OCI-LY1 (cell line): ENCODE measurements at regions not wholly inside any gene's neighbourhood (a gene's known extent, or its start where the extent isn't known, plus 50 kb on each side); places are given as distances from the start of the nearest gene placed in this dataset.

Source experiments
- H2AFZ ChIP-seq: fragments of 200-600 bp; sonication (generic), shearing (Covaris generic); 2 replicates; pipeline ENCODE4 v1.6.0; 2014; ENCODE audit warnings: antibody characterized with exemption, mild to moderate bottlenecking, low read length
- H3F3A ChIP-seq: fragments of 200-600 bp; sonication (generic), shearing (Covaris generic); 2 replicates; pipeline ENCODE4 v1.6.0; 2014; ENCODE audit warnings: mild to moderate bottlenecking, antibody characterized with exemption, low read length, moderate library complexity; ENCODE audit not compliant: insufficient read depth
- H3K27ac ChIP-seq: fragments of 200-600 bp; sonication (generic); 2 replicates; pipeline ENCODE4 v1.5.1; 2014; ENCODE audit warnings: low read length, mixed run types, mild to moderate bottlenecking, low read depth; ENCODE audit not compliant: poor library complexity, severe bottlenecking
- H3K27me3 ChIP-seq: fragments of 200-600 bp; sonication (generic); 2 replicates; pipeline ENCODE4 v1.6.0; 2014; ENCODE audit warnings: antibody characterized with exemption, mild to moderate bottlenecking, low read length, moderate library complexity; ENCODE audit not compliant: insufficient read depth
- H3K36me3 ChIP-seq: fragments of 200-600 bp; sonication (generic); 2 replicates; pipeline ENCODE4 v1.6.1; 2014; ENCODE audit warnings: mild to moderate bottlenecking, antibody characterized with exemption, low read length, moderate library complexity, mixed read lengths; ENCODE audit not compliant: insufficient read depth
- H3K4me1 ChIP-seq: fragments of 200-600 bp; sonication (generic); 2 replicates; pipeline ENCODE4 v1.5.1; 2014; ENCODE audit warnings: mild to moderate bottlenecking, low read length, moderate library complexity; ENCODE audit not compliant: insufficient read depth, severe bottlenecking
- H3K4me2 ChIP-seq: fragments of 200-600 bp; sonication (generic), shearing (Covaris generic); 2 replicates; pipeline ENCODE4 v1.6.1; 2014; ENCODE audit warnings: low read length
- H3K4me3 ChIP-seq: fragments of 200-600 bp; sonication (generic); 2 replicates; pipeline ENCODE4 v1.5.1; 2014; ENCODE audit warnings: low read length, low read depth, mild to moderate bottlenecking, mixed read lengths; ENCODE audit not compliant: poor library complexity, severe bottlenecking
- H3K79me2 ChIP-seq: fragments of 200-600 bp; shearing (Covaris generic); 2 replicates; pipeline ENCODE4 v1.6.1; 2016; ENCODE audit warnings: mixed run types, low read length, mixed read lengths; ENCODE audit not compliant: insufficient read depth
- H3K9ac ChIP-seq: fragments of 200-600 bp; sonication (generic), shearing (Covaris generic); 2 replicates; pipeline ENCODE4 v1.6.1; 2014; ENCODE audit warnings: mild to moderate bottlenecking, low read length, mixed read lengths
- H3K9me2 ChIP-seq: fragments of 200-600 bp; sonication (generic), shearing (Covaris generic); 2 replicates; pipeline ENCODE4 v1.6.1; 2014; ENCODE audit warnings: low read depth, mild to moderate bottlenecking, low read length, mixed read lengths
- H3K9me3 ChIP-seq: fragments of 200-600 bp; shearing (Covaris generic); 2 replicates; pipeline ENCODE4 v1.6.1; 2014; ENCODE audit warnings: low read length, mixed read lengths
- H4K20me1 ChIP-seq: fragments of 200-600 bp; sonication (generic), shearing (Covaris generic); 2 replicates; pipeline ENCODE4 v1.6.0; 2016; ENCODE audit warnings: mild to moderate bottlenecking, low read length; ENCODE audit not compliant: insufficient read depth
- EZH2 ChIP-seq: fragments of 200-600 bp; sonication (generic), shearing (Covaris generic); IDR thresholded peaks from 2 replicates; pipeline ENCODE4 v1.8.0; 2017; ENCODE audit warnings: borderline replicate concordance, mixed run types, mild to moderate bottlenecking, antibody characterized with exemption, low read length, moderate library complexity, mixed read lengths
- TF ChIP-seq, protein P1 (sequence below): fragments of 200-600 bp; sonication (generic), shearing (Covaris generic); IDR thresholded peaks from 2 replicates; pipeline ENCODE4 v1.5.1; 2017; ENCODE audit warnings: mild to moderate bottlenecking, antibody characterized with exemption, low read length, moderate library complexity, mixed read lengths

DNA sequence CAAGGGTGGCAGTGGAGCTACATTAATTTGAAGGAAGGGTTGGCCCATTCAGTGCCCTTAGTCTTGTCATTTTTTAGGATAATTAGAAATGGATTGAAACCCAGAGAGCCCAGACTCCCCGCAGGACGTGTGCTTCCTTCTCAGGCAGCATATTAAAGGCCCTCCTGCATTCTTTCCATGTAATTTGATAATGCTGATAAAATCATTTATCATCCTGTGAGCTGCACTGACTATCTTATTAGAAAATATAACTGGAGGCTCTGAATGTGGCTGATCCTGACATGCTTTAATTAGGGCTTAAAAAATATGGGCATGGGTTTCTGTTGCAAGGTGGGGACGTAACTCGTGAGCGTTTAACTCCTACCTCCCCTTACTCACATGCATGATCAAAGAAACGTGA lies 148.1 kb downstream of the ACKR3 start:
- H3K27ac ChIP-seq = no peak overlapping the region

DNA sequence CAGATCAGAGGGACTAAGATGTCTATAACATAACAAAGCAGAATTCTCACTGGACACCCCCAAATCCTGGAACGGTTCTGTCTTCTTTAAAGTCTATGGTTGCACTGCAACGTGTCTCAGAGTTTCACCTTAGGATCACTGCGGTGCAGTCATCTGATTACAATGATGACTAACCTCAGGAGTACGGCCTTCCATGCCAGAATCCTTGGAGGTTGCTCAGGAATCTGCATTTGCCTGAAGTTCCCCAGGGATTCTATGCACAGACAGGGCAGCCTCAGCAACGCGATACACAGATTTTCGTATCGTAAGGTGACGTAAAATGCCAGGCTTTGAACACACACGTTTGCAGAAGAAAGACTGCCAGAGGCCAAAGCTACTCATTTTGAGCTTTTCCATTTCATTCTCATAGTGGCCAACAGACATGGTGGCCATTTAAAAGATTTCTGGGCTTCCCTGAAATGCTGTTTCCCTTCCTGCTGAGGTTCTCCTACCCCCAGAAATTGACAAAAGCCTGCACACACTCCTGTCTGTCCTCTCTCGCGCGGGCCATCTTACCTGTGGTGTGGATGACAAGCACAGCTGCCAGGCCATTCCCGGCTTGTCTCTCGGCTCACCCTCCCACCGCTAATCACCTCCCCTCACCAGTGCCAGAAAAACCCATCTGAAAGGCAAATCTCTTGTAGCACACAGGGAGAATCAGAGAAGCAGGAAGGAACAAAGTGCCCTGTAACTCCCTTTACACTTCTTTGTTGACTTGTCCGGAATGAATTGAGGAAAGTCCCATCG lies 148.8 kb downstream of the ACKR3 start:
- Histone ChIP-seq H3K9me2 (no peaks in the 10 kb centered on the region), H3K9ac (no peak overlapping the region), H3F3A (no peaks in the 10 kb centered on the region), H3K4me2 (no peak overlapping the region), H3K27ac (no peak overlapping the region), H4K20me1 (no peaks in the 10 kb centered on the region), H3K27me3 (no peaks in the 10 kb centered on the region), H3K9me3 (no peaks in the 10 kb centered on the region), H3K79me2 (no peaks in the 10 kb centered on the region), H3K4me3 (no peak overlapping the region), H3K36me3 (no peaks in the 10 kb centered on the region), H3K4me1 (no peaks in the 10 kb centered on the region), H2AFZ (no peak overlapping the region)
- TF ChIP-seq, protein P1, sequence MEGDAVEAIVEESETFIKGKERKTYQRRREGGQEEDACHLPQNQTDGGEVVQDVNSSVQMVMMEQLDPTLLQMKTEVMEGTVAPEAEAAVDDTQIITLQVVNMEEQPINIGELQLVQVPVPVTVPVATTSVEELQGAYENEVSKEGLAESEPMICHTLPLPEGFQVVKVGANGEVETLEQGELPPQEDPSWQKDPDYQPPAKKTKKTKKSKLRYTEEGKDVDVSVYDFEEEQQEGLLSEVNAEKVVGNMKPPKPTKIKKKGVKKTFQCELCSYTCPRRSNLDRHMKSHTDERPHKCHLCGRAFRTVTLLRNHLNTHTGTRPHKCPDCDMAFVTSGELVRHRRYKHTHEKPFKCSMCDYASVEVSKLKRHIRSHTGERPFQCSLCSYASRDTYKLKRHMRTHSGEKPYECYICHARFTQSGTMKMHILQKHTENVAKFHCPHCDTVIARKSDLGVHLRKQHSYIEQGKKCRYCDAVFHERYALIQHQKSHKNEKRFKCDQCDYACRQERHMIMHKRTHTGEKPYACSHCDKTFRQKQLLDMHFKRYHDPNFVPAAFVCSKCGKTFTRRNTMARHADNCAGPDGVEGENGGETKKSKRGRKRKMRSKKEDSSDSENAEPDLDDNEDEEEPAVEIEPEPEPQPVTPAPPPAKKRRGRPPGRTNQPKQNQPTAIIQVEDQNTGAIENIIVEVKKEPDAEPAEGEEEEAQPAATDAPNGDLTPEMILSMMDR = no peak
- no peak for TF ChIP-seq EZH2

More for the DNA sequence above, 148.1 kb downstream of the ACKR3 start:
- H3K4me1 ChIP-seq = no peaks in the 10 kb centered on the region
- no peak for TF ChIP-seq EZH2
- TF ChIP-seq, protein P1 = no peak
- H3K4me2 ChIP-seq = no peak overlapping the region
- no peaks in the 10 kb centered on the region for H3K79me2 ChIP-seq
- no peaks in the 10 kb centered on the region for H3K9me2 ChIP-seq
- H3K9ac ChIP-seq = no peak overlapping the region
- H2AFZ ChIP-seq = no peak overlapping the region
- no peaks in the 10 kb centered on the region for H4K20me1 ChIP-seq
- H3K4me3 ChIP-seq = no peak overlapping the region
- no peaks in the 10 kb centered on the region for H3K36me3 ChIP-seq
- no peaks in the 10 kb centered on the region for H3K27me3 ChIP-seq
- H3F3A ChIP-seq = no peaks in the 10 kb centered on the region
- no peaks in the 10 kb centered on the region for H3K9me3 ChIP-seq

DNA sequence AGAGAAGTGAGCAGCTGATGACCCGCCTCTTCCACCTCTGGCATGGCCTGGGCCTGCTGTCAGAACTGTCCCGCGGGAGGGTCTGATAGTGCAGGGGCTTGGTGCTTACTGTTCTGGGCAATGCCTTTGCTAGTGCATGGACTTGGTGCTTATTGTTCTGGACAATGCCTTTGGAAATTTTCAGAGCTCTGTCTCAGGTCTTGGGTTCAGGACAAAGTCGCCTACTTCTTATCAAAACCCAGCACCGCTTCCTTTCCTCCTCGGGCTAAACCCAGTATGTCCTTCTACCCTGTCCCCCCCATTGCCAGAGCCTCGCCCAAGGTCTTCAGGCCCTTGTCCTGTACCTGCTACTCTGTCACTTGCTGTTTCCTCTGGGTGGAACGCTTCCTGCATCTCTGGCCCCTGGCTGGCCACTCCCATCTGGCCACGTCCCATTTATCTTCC lies 149.6 kb downstream of the ACKR3 start:
- no peaks in the 10 kb centered on the region for H3F3A ChIP-seq
- no peak overlapping the region for H3K4me2 ChIP-seq
- no peak overlapping the region for H3K4me3 ChIP-seq
- no peaks in the 10 kb centered on the region for H3K4me1 ChIP-seq
- no peaks in the 10 kb centered on the region for H3K36me3 ChIP-seq
- H3K9me3 ChIP-seq = no peaks in the 10 kb centered on the region
- no peaks in the 10 kb centered on the region for H4K20me1 ChIP-seq
- H3K9ac ChIP-seq = no peak overlapping the region
- H3K79me2 ChIP-seq = no peaks in the 10 kb centered on the region
- TF ChIP-seq EZH2 = no peak
- TF ChIP-seq, protein P1 = no peak
- H2AFZ ChIP-seq = no peak overlapping the region
- no peaks in the 10 kb centered on the region for H3K27me3 ChIP-seq
- no peak overlapping the region for H3K27ac ChIP-seq
- H3K9me2 ChIP-seq = no peaks in the 10 kb centered on the region
